IMR-90 (cell line): ENCODE measurements at regions not wholly inside any gene's neighbourhood (a gene's known extent, or its start where the extent isn't known, plus 50 kb on each side); places are given as distances from the start of the nearest gene placed in this dataset.
A peak's percentile ranks its signal among the peaks of the same experiment; 100 is the strongest.

Source experiments
- ATAC-seq: fragments of 200-7000 bp; cut with Tn5 transposase; 2 replicates; pipeline ENCODE4 v1.9.1; 2020; ENCODE audit warnings: low read depth, mild to moderate bottlenecking, moderate library complexity
- BruUV-seq: library from RNA; stranded (reverse); fragments of 400-500 nt; replicated peaks from 2 replicates; lab custom pipeline; 2021; lab: Mats Ljungman, UMichigan
- CTCF ChIA-PET: fragments of 300-600 bp; formaldehyde crosslinking; extraction: SDS; loops from one replicate; lab custom pipeline; 2021; ENCODE audit warnings: antibody characterized with exemption; lab: Yijun Ruan, JAX
- POLR2A ChIA-PET: fragments of 300-600 bp; sonication (Branson Sonifier 250); formaldehyde crosslinking; loops from one replicate; lab custom pipeline; 2022; ENCODE audit warnings: antibody characterized with exemption; ENCODE audit not compliant: unreplicated experiment; lab: Charles Lee
- DNase-seq: peaks from one replicate; pipeline ENCODE4 v3.0.0; 2013
- H2AFZ ChIP-seq: replicated peaks from 2 replicates; pipeline ENCODE3; 2013; ENCODE audit warnings: low read length, mild to moderate bottlenecking; ENCODE audit not compliant: poor library complexity
- H2AK5ac ChIP-seq: 2 replicates; pipeline ENCODE4 v1.6.1; 2013; ENCODE audit warnings: low read depth, low read length, inconsistent platforms
- H2AK9ac ChIP-seq: replicated peaks from 2 replicates; pipeline ENCODE3; 2013; ENCODE audit warnings: mild to moderate bottlenecking, low read depth, low read length, moderate library complexity; ENCODE audit not compliant: poor library complexity
- H2BK120ac ChIP-seq: 2 replicates; pipeline ENCODE4 v1.6.1; 2013; ENCODE audit warnings: low read depth, low read length, inconsistent platforms
- H2BK15ac ChIP-seq: 3 replicates; pipeline ENCODE4 v1.6.1; 2013; ENCODE audit warnings: low read depth, low read length, inconsistent platforms
- H2BK20ac ChIP-seq: 2 replicates; pipeline ENCODE4 v1.6.1; 2013; ENCODE audit warnings: low read depth, mild to moderate bottlenecking, inconsistent platforms, low read length, moderate library complexity
- H2BK5ac ChIP-seq: 2 replicates; pipeline ENCODE4 v1.6.1; 2013; ENCODE audit warnings: mild to moderate bottlenecking, low read depth, low read length, inconsistent platforms; ENCODE audit not compliant: poor library complexity, severe bottlenecking
- H3K14ac ChIP-seq: replicated peaks from 2 replicates; pipeline ENCODE4 v1.6.1; 2013; ENCODE audit warnings: low read depth, low read length, inconsistent platforms
- H3K18ac ChIP-seq: 2 replicates; pipeline ENCODE4 v1.6.1; 2013; ENCODE audit warnings: low read depth, low read length, control low read depth
- H3K23ac ChIP-seq: 2 replicates; pipeline ENCODE4 v1.6.1; 2013; ENCODE audit warnings: low read depth, low read length, inconsistent platforms
- H3K27ac ChIP-seq: 2 replicates; pipeline ENCODE4 v1.5.1; 2013; ENCODE audit warnings: mild to moderate bottlenecking, control low read depth, low read length; ENCODE audit not compliant: insufficient read depth
- H3K27me3 ChIP-seq: 2 replicates; pipeline ENCODE4 v1.6.1; 2013; ENCODE audit warnings: low read length; ENCODE audit not compliant: control insufficient read depth, insufficient read depth
- H3K36me3 ChIP-seq: 2 replicates; pipeline ENCODE4 v1.6.1; 2013; ENCODE audit warnings: low read length, mixed read lengths; ENCODE audit not compliant: control insufficient read depth, insufficient read depth
- H3K4ac ChIP-seq: 2 replicates; pipeline ENCODE4 v1.6.1; 2013; ENCODE audit warnings: low read depth, low read length, inconsistent platforms
- H3K4me1 ChIP-seq: 2 replicates; pipeline ENCODE4 v1.6.1; 2013; ENCODE audit warnings: low read length, mixed read lengths; ENCODE audit not compliant: control insufficient read depth, insufficient read depth
- H3K4me2 ChIP-seq: 2 replicates; pipeline ENCODE4 v1.6.1; 2013; ENCODE audit warnings: low read depth, mild to moderate bottlenecking, control low read depth, low read length, moderate library complexity
- H3K4me3 ChIP-seq: 2 replicates; pipeline ENCODE4 v1.5.1; 2013; ENCODE audit warnings: low read depth, mild to moderate bottlenecking, control low read depth, low read length, moderate library complexity; ENCODE audit not compliant: insufficient read depth
- H3K56ac ChIP-seq: 2 replicates; pipeline ENCODE4 v1.6.1; 2013; ENCODE audit warnings: low read length, inconsistent platforms; ENCODE audit not compliant: insufficient read depth; ENCODE audit errors: extremely low read depth
- H3K79me1 ChIP-seq, 2 experiments: 2 replicates each; pipeline ENCODE4 v1.6.1; 2013; ENCODE audit warnings: low read length in 2 of 2, inconsistent platforms in 1 of 2, low read depth in 1 of 2
- H3K9ac ChIP-seq: 2 replicates; pipeline ENCODE4 v1.6.1; 2013; ENCODE audit warnings: low read depth, low read length, control low read depth
- H3K9me1 ChIP-seq: 2 replicates; pipeline ENCODE4 v1.6.1; 2013; ENCODE audit warnings: low read length, inconsistent platforms; ENCODE audit not compliant: insufficient read depth
- H3K9me3 ChIP-seq: 2 replicates; pipeline ENCODE4 v1.6.1; 2013; ENCODE audit warnings: low read length; ENCODE audit not compliant: control insufficient read depth, insufficient read depth
- H4K20me1 ChIP-seq: 2 replicates; pipeline ENCODE4 v1.6.1; 2013; ENCODE audit warnings: low read length, inconsistent platforms; ENCODE audit not compliant: insufficient read depth
- H4K5ac ChIP-seq: 2 replicates; pipeline ENCODE4 v1.6.1; 2013; ENCODE audit warnings: mild to moderate bottlenecking, low read depth, low read length, control low read depth
- H4K8ac ChIP-seq, 2 experiments: 2 replicates each; pipeline ENCODE4 v1.6.1; 2013; ENCODE audit warnings: low read depth in 2 of 2, low read length in 2 of 2, control low read depth in 1 of 2, inconsistent platforms in 1 of 2
- H4K91ac ChIP-seq: 2 replicates; pipeline ENCODE4 v1.6.1; 2013; ENCODE audit warnings: low read depth, low read length, inconsistent platforms; ENCODE audit not compliant: insufficient read depth
- CEBPB ChIP-seq: IDR thresholded peaks from 2 replicates; pipeline ENCODE4 v1.6.1; 2012; ENCODE audit warnings: low read depth, low read length, improper control_type of control experiment
- POLR2A ChIP-seq: IDR thresholded peaks from 2 replicates; pipeline ENCODE4 v1.6.1; 2012; ENCODE audit warnings: mild to moderate bottlenecking, low read depth, low read length
- RCOR1 ChIP-seq: IDR thresholded peaks from 2 replicates; pipeline ENCODE4 v1.6.1; 2012; ENCODE audit warnings: mild to moderate bottlenecking, low read length, improper control_type of control experiment; ENCODE audit not compliant: insufficient replicate concordance
- WGBS, 2 experiments: methylation state at CpG; one replicate each; pipeline versions ENCODE4 v1.1.5 to v1.1.7; 2013; ENCODE audit warnings: missing lambda C conversion rate in 2 of 2; ENCODE audit not compliant: insufficient read length in 1 of 2; ENCODE audit errors: extremely low coverage in 2 of 2; 5-methylcytosine and 5-hydroxymethylcytosine counted together
- dilution Hi-C: fragments of 300-500 bp; cut with HindIII; formaldehyde crosslinking; loops from one replicate; pipeline ENCODE4 v1.14.3; 2018; ENCODE audit warnings: low sequenced_read_pairs; ENCODE audit not compliant: unreplicated experiment
- in situ Hi-C: fragments of 300-500 bp; cut with MboI; formaldehyde crosslinking; loops from 3 replicates; pipeline ENCODE4 v1.14.3; 2019; ENCODE audit warnings: low sequenced_read_pairs, inconsistent platforms, mixed read lengths
- intact Hi-C: fragments of 100-400 bp; cut with micrococcal nuclease; formaldehyde crosslinking; loops from 2 replicates; pipeline ENCODE4 v1.10.0; 2022

- no CpG with 5 or more reads among the region's 7 CpGs for WGBS, 2 experiments
- peak overlapping the region; percentile 4; the same call in 1 of the 2 replicates for H3K18ac ChIP-seq
Observed at GRCh38 chr15:81910355-81911021, 135.3 kb downstream of the MEX3B start.

More at GRCh38 chr15:81910355-81911021, 135.3 kb downstream of the MEX3B start:
- Histone ChIP-seq H3K23ac (peak overlapping the region; percentile 58; the same call in 1 of the 2 replicates), H2BK20ac (peak overlapping the region; percentile 89), H3K4me1 (peaks cover 21% of the 10 kb centered on the region), H3K9ac (peak overlapping the region; percentile 42; the same call in 1 of the 2 replicates), H3K56ac (peak overlapping the region; percentile 71; the same call in 1 of the 2 replicates), H2AK9ac (no peak overlapping the region), H3K9me3 (no peaks in the 10 kb centered on the region), H2AFZ (peak overlapping the region; percentile 60), H4K20me1 (no peaks in the 10 kb centered on the region), H3K4ac (peak overlapping the region; percentile 96), H4K5ac (peak overlapping the region; percentile 13; the same call in 1 of the 2 replicates), H3K9me1 (peaks cover 7% of the 10 kb centered on the region; the same call in 1 of the 2 replicates), H2BK120ac (peak overlapping the region; percentile 97), H3K36me3 (no peaks in the 10 kb centered on the region), H3K79me1 (no peaks in the 10 kb centered on the region), H4K8ac (peak overlapping the region; percentile 36 to 87; a peak in 3 of 4 replicates), H4K91ac (peak overlapping the region; percentile 79), H2BK15ac (peak overlapping the region; percentile 79; the same call in 2 of the 3 replicates), H3K4me2 (peak overlapping the region; percentile 13; the same call in 1 of the 2 replicates), H3K27me3 (no peaks in the 10 kb centered on the region; the same call in 1 of the 2 replicates), H3K27ac (peak overlapping the region; percentile 34; the same call in 1 of the 2 replicates), H3K4me3 (no peak overlapping the region), H3K14ac (peak overlapping the region; percentile 31), H2BK5ac (peak overlapping the region; percentile 12), H2AK5ac (peak overlapping the region; percentile 28; the same call in 1 of the 2 replicates)
- no TSS peak for BruUV-seq
- ATAC-seq (no peak), DNase-seq (no peak)
- no peak for TF ChIP-seq CEBPB
- TF ChIP-seq RCOR1: no peak
- TF ChIP-seq POLR2A: no peak
- CTCF ChIA-PET: no interaction called here
- POLR2A ChIA-PET: no interaction called here
- in situ Hi-C loops: no loop called here
- intact Hi-C loops: no loop called here
- dilution Hi-C loops: no loop called here
